ENCODE measurements at regions not wholly inside any gene's neighbourhood (a gene's known extent, or its start where the extent isn't known, plus 50 kb on each side); places are given as distances from the start of the nearest gene placed in this dataset.

GRCh38 chr10:130776724-130777123 lies 534.8 kb downstream of the TCERG1L start:
- TF ChIP-seq, protein P1, sequence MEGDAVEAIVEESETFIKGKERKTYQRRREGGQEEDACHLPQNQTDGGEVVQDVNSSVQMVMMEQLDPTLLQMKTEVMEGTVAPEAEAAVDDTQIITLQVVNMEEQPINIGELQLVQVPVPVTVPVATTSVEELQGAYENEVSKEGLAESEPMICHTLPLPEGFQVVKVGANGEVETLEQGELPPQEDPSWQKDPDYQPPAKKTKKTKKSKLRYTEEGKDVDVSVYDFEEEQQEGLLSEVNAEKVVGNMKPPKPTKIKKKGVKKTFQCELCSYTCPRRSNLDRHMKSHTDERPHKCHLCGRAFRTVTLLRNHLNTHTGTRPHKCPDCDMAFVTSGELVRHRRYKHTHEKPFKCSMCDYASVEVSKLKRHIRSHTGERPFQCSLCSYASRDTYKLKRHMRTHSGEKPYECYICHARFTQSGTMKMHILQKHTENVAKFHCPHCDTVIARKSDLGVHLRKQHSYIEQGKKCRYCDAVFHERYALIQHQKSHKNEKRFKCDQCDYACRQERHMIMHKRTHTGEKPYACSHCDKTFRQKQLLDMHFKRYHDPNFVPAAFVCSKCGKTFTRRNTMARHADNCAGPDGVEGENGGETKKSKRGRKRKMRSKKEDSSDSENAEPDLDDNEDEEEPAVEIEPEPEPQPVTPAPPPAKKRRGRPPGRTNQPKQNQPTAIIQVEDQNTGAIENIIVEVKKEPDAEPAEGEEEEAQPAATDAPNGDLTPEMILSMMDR (IDR thresholded peaks at IDR 0.05; ENCODE audit: insufficient read depth, low read length) = no peak
- TF ChIP-seq SPI1 (IDR thresholded peaks at IDR 0.05; ENCODE audit: borderline replicate concordance, low read depth) (no peak), GABPA (IDR thresholded peaks at IDR 0.05; ENCODE audit: low read depth) (no peak), POLR2AphosphoS5 (IDR thresholded peaks at IDR 0.05; ENCODE audit: low read depth) (no peak)
- TF ChIP-seq, protein P2, sequence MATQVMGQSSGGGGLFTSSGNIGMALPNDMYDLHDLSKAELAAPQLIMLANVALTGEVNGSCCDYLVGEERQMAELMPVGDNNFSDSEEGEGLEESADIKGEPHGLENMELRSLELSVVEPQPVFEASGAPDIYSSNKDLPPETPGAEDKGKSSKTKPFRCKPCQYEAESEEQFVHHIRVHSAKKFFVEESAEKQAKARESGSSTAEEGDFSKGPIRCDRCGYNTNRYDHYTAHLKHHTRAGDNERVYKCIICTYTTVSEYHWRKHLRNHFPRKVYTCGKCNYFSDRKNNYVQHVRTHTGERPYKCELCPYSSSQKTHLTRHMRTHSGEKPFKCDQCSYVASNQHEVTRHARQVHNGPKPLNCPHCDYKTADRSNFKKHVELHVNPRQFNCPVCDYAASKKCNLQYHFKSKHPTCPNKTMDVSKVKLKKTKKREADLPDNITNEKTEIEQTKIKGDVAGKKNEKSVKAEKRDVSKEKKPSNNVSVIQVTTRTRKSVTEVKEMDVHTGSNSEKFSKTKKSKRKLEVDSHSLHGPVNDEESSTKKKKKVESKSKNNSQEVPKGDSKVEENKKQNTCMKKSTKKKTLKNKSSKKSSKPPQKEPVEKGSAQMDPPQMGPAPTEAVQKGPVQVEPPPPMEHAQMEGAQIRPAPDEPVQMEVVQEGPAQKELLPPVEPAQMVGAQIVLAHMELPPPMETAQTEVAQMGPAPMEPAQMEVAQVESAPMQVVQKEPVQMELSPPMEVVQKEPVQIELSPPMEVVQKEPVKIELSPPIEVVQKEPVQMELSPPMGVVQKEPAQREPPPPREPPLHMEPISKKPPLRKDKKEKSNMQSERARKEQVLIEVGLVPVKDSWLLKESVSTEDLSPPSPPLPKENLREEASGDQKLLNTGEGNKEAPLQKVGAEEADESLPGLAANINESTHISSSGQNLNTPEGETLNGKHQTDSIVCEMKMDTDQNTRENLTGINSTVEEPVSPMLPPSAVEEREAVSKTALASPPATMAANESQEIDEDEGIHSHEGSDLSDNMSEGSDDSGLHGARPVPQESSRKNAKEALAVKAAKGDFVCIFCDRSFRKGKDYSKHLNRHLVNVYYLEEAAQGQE (IDR thresholded peaks at IDR 0.05; ENCODE audit: insufficient replicate concordance, low read depth) = no peak
